ENCODE measurements at regions not wholly inside any gene's neighbourhood (a gene's known extent, or its start where the extent isn't known, plus 50 kb on each side); places are given as distances from the start of the nearest gene placed in this dataset.

DNA sequence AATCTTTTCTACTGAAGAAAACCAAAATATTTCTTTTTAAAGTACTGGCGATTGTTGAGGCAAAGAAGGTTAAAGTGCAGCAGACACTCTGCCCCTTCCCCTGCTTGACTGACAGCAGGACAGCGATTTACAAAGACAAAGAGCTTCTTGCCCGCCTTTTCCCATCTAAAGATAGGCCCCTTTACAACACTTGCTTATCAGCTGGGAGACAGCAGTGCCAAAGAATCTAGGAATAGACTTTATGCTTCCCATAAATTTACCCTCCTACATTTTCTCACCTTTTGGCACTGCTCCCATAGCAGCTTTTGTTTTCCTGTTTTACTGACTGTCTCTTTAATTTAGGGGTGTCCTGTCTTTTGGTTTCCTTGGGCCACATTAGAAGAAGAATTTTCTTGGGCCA lies 824.1 kb downstream of the CCSER2 start:
- no peak overlapping the region for H3K4me3 Mint-ChIP-seq
- no peak for DNase-seq
- CTCF ChIA-PET = no interaction called here
- POLR2A ChIA-PET = no interaction called here
- H3K27ac Mint-ChIP-seq = no peak overlapping the region
- no peaks in the 10 kb centered on the region for H3K4me1 Mint-ChIP-seq
- no peaks in the 10 kb centered on the region for H3K9me3 Mint-ChIP-seq
- H3K36me3 Mint-ChIP-seq (ENCODE audit: low read depth) = no peaks in the 10 kb centered on the region
- H3K27me3 Mint-ChIP-seq = no peaks in the 10 kb centered on the region

- ChIA-PET CTCF (no interaction called here), POLR2A (no interaction called here)
- Mint-ChIP-seq H3K27me3 (no peaks in the 10 kb centered on the region), H3K4me1 (no peaks in the 10 kb centered on the region), H3K36me3 (ENCODE audit: low read depth) (no peaks in the 10 kb centered on the region), H3K4me3 (no peak overlapping the region), H3K27ac (no peak overlapping the region), H3K9me3 (no peaks in the 10 kb centered on the region)
- DNase-seq = no peak
These were observed 824.5 kb downstream of the CCSER2 start for GRCh38 chr10:85152911-85153310.

GRCh38 chr10:85157206-85157605 lies 828.8 kb downstream of the CCSER2 start:
- ChIA-PET CTCF (no interaction called here), POLR2A (no interaction called here)
- no peaks in the 10 kb centered on the region for H3K27me3 Mint-ChIP-seq
- H3K27ac Mint-ChIP-seq = no peak overlapping the region
- DNase-seq = no peak
- no peaks in the 10 kb centered on the region for H3K9me3 Mint-ChIP-seq
- no peaks in the 10 kb centered on the region for H3K36me3 Mint-ChIP-seq (ENCODE audit: low read depth)
- H3K4me3 Mint-ChIP-seq = no peak overlapping the region
- no peaks in the 10 kb centered on the region for H3K4me1 Mint-ChIP-seq

GRCh38 chr10:85168243-85168642 lies 839.9 kb downstream of the CCSER2 start:
- DNase-seq = no peak
- Mint-ChIP-seq H3K27me3 (no peaks in the 10 kb centered on the region), H3K4me1 (no peaks in the 10 kb centered on the region), H3K27ac (no peak overlapping the region), H3K4me3 (no peak overlapping the region), H3K9me3 (no peaks in the 10 kb centered on the region), H3K36me3 (ENCODE audit: low read depth) (no peaks in the 10 kb centered on the region)
- ChIA-PET POLR2A (no interaction called here), CTCF (no interaction called here)

DNA sequence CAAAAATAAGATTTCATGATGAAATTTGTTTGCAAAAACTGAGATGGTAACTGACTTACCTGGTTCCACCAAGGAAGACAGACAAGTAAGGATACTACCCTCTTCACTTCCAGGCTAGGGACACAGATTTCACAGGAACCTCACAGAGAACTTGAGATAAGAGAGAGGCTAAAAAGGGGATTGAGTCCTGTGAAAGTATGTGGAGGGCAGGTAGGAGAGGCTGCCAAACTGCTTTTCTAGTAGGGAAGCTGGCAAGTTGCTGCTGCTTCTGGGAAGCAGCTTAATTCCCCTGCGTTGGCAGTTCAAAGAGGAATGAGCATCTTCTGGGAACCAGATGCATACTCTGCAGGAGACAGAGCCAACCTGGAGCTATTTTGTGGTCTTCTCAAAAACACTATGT lies 841.6 kb downstream of the CCSER2 start:
- POLR2A ChIA-PET = no interaction called here
- H3K36me3 Mint-ChIP-seq (ENCODE audit: low read depth) = no peaks in the 10 kb centered on the region
- H3K27ac Mint-ChIP-seq = no peak overlapping the region
- H3K27me3 Mint-ChIP-seq = no peaks in the 10 kb centered on the region
- CTCF ChIA-PET = interaction anchor here (0.7 kb wide), 2 partner anchors 9 to 566 kb away, joined by 4 read pairs; no protein-coding TSS in a partner anchor
- no peaks in the 10 kb centered on the region for H3K4me1 Mint-ChIP-seq
- no peak for DNase-seq
- no peaks in the 10 kb centered on the region for H3K9me3 Mint-ChIP-seq
- no peak overlapping the region for H3K4me3 Mint-ChIP-seq

DNA sequence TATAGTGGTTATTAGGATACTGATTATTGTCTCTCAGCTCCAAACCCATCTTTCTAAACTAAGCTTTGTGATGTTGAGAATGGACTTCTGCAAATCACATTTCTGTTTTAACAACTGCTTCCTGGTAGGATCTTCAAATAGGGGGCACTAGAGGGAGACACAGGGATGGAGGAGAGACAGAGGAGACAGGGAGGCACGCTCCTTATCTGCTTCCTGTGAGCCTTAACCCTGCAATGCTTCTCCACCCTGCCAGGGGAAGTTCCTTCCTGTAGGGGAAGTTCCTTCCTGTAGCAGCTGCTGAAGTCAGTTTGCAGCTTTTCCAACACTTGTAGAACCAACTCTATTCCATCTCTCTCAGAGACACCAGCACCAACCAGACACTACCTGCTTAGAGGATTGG lies 847.2 kb downstream of the CCSER2 start:
- no peak overlapping the region for H3K4me3 Mint-ChIP-seq

GRCh38 chr10:85177767-85178166 lies 849.4 kb downstream of the CCSER2 start:
- Mint-ChIP-seq H3K36me3 (ENCODE audit: low read depth) (no peaks in the 10 kb centered on the region), H3K4me1 (no peaks in the 10 kb centered on the region), H3K27ac (no peak overlapping the region), H3K4me3 (no peak overlapping the region), H3K27me3 (no peaks in the 10 kb centered on the region), H3K9me3 (no peaks in the 10 kb centered on the region)
- POLR2A ChIA-PET = no interaction called here
- no peak for DNase-seq
- CTCF ChIA-PET = interaction anchor here (0.7 kb wide), 1 partner anchor 355 kb away, joined by 3 read pairs; no protein-coding TSS in a partner anchor

More for the DNA sequence above, 847.2 kb downstream of the CCSER2 start:
- no peaks in the 10 kb centered on the region for H3K27me3 Mint-ChIP-seq
- no peaks in the 10 kb centered on the region for H3K9me3 Mint-ChIP-seq
- no peak overlapping the region for H3K27ac Mint-ChIP-seq
- ChIA-PET POLR2A (no interaction called here), CTCF (no interaction called here)
- DNase-seq = no peak
- H3K4me1 Mint-ChIP-seq = no peaks in the 10 kb centered on the region
- no peaks in the 10 kb centered on the region for H3K36me3 Mint-ChIP-seq (ENCODE audit: low read depth)

- no peaks in the 10 kb centered on the region for H3K27me3 Mint-ChIP-seq
- CTCF ChIA-PET = no interaction called here
- H3K4me1 Mint-ChIP-seq = no peaks in the 10 kb centered on the region
- no peak overlapping the region for H3K27ac Mint-ChIP-seq
- POLR2A ChIA-PET = no interaction called here
- DNase-seq = no peak
- H3K36me3 Mint-ChIP-seq (ENCODE audit: low read depth) = no peaks in the 10 kb centered on the region
- no peak overlapping the region for H3K4me3 Mint-ChIP-seq
- no peaks in the 10 kb centered on the region for H3K9me3 Mint-ChIP-seq
These were observed 858.7 kb downstream of the CCSER2 start for GRCh38 chr10:85187047-85187446.

DNA sequence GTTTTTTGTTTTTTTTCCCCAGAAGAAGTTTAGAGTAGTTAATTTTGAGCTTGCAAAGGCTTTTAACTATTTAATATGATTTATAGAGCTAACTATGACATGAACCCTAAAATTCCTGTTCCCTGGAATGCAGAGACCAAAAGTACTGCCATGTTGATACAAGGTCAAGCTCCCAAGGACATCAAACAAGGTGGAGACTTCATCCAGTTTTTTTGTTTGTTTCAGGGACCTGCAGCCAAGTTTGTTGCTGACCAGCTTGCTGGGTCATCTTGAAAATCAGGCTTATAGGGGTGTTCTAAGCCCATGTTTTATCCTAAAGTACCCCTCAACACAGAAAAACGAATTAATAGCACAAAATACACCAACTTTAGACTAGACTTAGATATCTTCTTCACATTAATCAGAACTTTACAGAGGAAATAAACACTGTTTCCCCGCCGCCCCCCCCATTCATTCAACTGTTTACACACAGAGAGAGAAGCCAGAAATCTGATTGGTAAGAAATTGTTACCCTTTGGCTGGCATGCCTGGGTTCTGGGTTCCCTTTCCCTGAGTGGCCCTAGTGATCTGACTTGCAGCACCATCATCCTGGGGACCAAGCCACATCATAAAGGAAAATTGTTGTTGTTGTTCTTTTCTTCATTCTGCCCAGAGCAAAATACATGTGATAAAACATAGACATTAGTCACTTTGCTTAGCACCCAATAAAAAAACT lies 860.5 kb downstream of the CCSER2 start:
- no peaks in the 10 kb centered on the region for H3K36me3 Mint-ChIP-seq (ENCODE audit: low read depth)
- H3K27ac Mint-ChIP-seq = no peak overlapping the region
- no peaks in the 10 kb centered on the region for H3K4me1 Mint-ChIP-seq
- POLR2A ChIA-PET = no interaction called here
- CTCF ChIA-PET = no interaction called here
- no peak for DNase-seq
- no peaks in the 10 kb centered on the region for H3K27me3 Mint-ChIP-seq
- H3K4me3 Mint-ChIP-seq = no peak overlapping the region
- H3K9me3 Mint-ChIP-seq = no peaks in the 10 kb centered on the region

- Mint-ChIP-seq H3K4me1 (no peaks in the 10 kb centered on the region), H3K4me3 (no peak overlapping the region), H3K9me3 (no peaks in the 10 kb centered on the region), H3K27ac (no peak overlapping the region), H3K36me3 (ENCODE audit: low read depth) (no peaks in the 10 kb centered on the region), H3K27me3 (no peaks in the 10 kb centered on the region)
- no peak for DNase-seq
- POLR2A ChIA-PET = no interaction called here
- CTCF ChIA-PET = no interaction called here
These were observed 865.4 kb downstream of the CCSER2 start for GRCh38 chr10:85193796-85194195.

GRCh38 chr10:85194706-85195105 lies 866.3 kb downstream of the CCSER2 start:
- Mint-ChIP-seq H3K27me3 (no peaks in the 10 kb centered on the region), H3K4me1 (no peaks in the 10 kb centered on the region), H3K4me3 (no peak overlapping the region), H3K27ac (no peak overlapping the region), H3K36me3 (ENCODE audit: low read depth) (no peaks in the 10 kb centered on the region), H3K9me3 (no peaks in the 10 kb centered on the region)
- ChIA-PET CTCF (no interaction called here), POLR2A (no interaction called here)
- no peak for DNase-seq

GRCh38 chr10:85195596-85195995 lies 867.2 kb downstream of the CCSER2 start:
- no peak for DNase-seq
- Mint-ChIP-seq H3K27me3 (no peaks in the 10 kb centered on the region), H3K27ac (no peak overlapping the region), H3K4me3 (no peak overlapping the region), H3K4me1 (no peaks in the 10 kb centered on the region), H3K9me3 (no peaks in the 10 kb centered on the region), H3K36me3 (ENCODE audit: low read depth) (no peaks in the 10 kb centered on the region)
- ChIA-PET POLR2A (no interaction called here), CTCF (no interaction called here)

DNA sequence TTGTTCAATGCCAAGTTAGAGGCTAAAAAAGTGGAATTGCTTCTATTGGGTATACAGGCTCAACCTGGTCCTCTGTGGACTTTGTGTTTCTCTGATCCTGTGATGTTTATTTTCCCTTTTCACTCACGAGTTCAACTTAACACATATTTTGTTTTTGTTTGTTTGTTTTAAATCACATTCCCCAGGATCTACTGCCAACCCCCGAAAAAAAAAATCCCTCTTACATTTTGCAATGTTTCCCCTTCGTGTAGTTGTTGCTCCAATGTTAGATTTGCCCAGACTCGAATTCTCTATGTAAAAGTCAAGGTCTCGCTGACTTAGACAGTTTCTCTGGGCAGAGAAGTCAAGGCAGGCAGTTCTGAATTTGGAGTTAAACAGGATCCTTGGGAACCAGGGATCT lies 876.4 kb downstream of the CCSER2 start:
- Mint-ChIP-seq H3K9me3 (no peaks in the 10 kb centered on the region), H3K27ac (no peak overlapping the region), H3K27me3 (no peaks in the 10 kb centered on the region), H3K4me1 (no peaks in the 10 kb centered on the region), H3K36me3 (ENCODE audit: low read depth) (no peaks in the 10 kb centered on the region), H3K4me3 (no peak overlapping the region)
- POLR2A ChIA-PET = no interaction called here
- DNase-seq = no peak
- CTCF ChIA-PET = no interaction called here

DNA sequence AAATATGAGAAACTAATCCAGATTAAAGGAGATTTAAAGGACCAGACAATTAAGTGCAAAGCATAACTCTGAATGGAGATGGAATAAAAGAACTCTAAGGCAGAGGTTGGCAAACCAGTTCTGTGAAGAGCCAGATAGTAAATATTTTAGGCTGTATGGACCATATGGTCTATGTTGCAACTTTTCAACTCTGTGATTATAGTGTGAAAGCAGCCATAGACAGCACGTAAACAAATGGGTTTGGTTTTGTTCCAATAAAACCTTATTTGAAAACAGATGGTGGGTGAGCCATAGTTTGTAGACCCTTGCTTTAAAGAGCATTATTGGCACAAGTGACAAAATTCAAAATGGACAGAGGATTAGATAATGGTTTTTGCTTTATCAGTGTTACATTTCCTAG lies 884.1 kb downstream of the CCSER2 start:
- Mint-ChIP-seq H3K9me3 (no peaks in the 10 kb centered on the region), H3K27me3 (no peaks in the 10 kb centered on the region), H3K27ac (no peak overlapping the region), H3K4me1 (no peaks in the 10 kb centered on the region), H3K36me3 (ENCODE audit: low read depth) (no peaks in the 10 kb centered on the region), H3K4me3 (no peak overlapping the region)
- DNase-seq = no peak
- ChIA-PET CTCF (interaction anchor here (1.1 kb wide), 1 partner anchor 19 kb away, joined by 3 read pairs; no protein-coding TSS in a partner anchor), POLR2A (no interaction called here)

Measured in activated CD4-positive, alpha-beta T cell treated with anti-CD3 and anti-CD28 coated beads, Interleukin-2, amount 10 ng/mL, durations not matched to agents 7 days and 5 days (primary cell).